Endothelial cell of umbilical vein (primary cell): ENCODE measurements at regions not wholly inside any gene's neighbourhood (a gene's known extent, or its start where the extent isn't known, plus 50 kb on each side); places are given as distances from the start of the nearest gene placed in this dataset.

ENCODE experiments used
- EZH2 ChIP-seq: IDR thresholded peaks from 2 replicates; pipeline ENCODE4 v1.6.1; 2012; ENCODE audit warnings: borderline replicate concordance, low read depth, mild to moderate bottlenecking, moderate library complexity, low read length, inconsistent platforms; ENCODE audit not compliant: severe bottlenecking
- FOS ChIP-seq: IDR thresholded peaks from 2 replicates; pipeline ENCODE4 v1.6.1; 2011; ENCODE audit warnings: mild to moderate bottlenecking, low read length, moderate library complexity, borderline replicate concordance; ENCODE audit not compliant: insufficient read depth
- JUN ChIP-seq: IDR thresholded peaks from 2 replicates; pipeline ENCODE4 v1.6.1; 2011; ENCODE audit warnings: borderline replicate concordance, low read depth; ENCODE audit not compliant: insufficient read length, insufficient read depth
- POLR2A ChIP-seq: IDR thresholded peaks from 2 replicates; pipeline ENCODE4 v1.6.1; 2012; ENCODE audit warnings: low read depth, mild to moderate bottlenecking, control low read depth, low read length
- POLR2AphosphoS5 ChIP-seq: IDR thresholded peaks from 2 replicates; pipeline ENCODE4 v1.6.1; 2012; ENCODE audit warnings: low read depth, mild to moderate bottlenecking, control low read depth, low read length, moderate library complexity; ENCODE audit not compliant: insufficient read depth
- TF ChIP-seq, protein P1 (sequence below), 2 donors: IDR thresholded peaks; 1 replicate in 1 of 2; 2 replicates in 1 of 2; pipeline ENCODE4 v1.5.1; 2011; ENCODE audit warnings: low read length in 2 of 2, mild to moderate bottlenecking in 2 of 2, moderate library complexity in 2 of 2, control low read depth in 1 of 2, inconsistent platforms in 1 of 2, low read depth in 1 of 2; ENCODE audit not compliant: insufficient read depth in 1 of 2; ENCODE audit errors: extremely low read depth in 1 of 2

- TF ChIP-seq EZH2 (no peak), POLR2A (no peak), FOS (no peak), POLR2AphosphoS5 (no peak), JUN (no peak)
- TF ChIP-seq, protein P1, sequence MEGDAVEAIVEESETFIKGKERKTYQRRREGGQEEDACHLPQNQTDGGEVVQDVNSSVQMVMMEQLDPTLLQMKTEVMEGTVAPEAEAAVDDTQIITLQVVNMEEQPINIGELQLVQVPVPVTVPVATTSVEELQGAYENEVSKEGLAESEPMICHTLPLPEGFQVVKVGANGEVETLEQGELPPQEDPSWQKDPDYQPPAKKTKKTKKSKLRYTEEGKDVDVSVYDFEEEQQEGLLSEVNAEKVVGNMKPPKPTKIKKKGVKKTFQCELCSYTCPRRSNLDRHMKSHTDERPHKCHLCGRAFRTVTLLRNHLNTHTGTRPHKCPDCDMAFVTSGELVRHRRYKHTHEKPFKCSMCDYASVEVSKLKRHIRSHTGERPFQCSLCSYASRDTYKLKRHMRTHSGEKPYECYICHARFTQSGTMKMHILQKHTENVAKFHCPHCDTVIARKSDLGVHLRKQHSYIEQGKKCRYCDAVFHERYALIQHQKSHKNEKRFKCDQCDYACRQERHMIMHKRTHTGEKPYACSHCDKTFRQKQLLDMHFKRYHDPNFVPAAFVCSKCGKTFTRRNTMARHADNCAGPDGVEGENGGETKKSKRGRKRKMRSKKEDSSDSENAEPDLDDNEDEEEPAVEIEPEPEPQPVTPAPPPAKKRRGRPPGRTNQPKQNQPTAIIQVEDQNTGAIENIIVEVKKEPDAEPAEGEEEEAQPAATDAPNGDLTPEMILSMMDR (IDR thresholded peaks at IDR 0.05; ENCODE audit: extremely low read depth in 1 of 2, insufficient read depth in 1 of 2, low read depth in 1 of 2, low read length in 2 of 2) = no peak
Measured at GRCh38 chr11:64501500-64502427, 54.0 kb upstream of the SLC22A11 start.
